Common myeloid progenitor, CD34-positive (primary cell): ENCODE measurements at regions not wholly inside any gene's neighbourhood (a gene's known extent, or its start where the extent isn't known, plus 50 kb on each side); places are given as distances from the start of the nearest gene placed in this dataset.

ENCODE experiments used
- CTCF ChIA-PET: fragments of 350-600 bp; sonication (Branson Sonifier 250); formaldehyde crosslinking; loops from one replicate; lab custom pipeline; 2021; ENCODE audit warnings: antibody characterized with exemption; lab: Charles Lee
- POLR2A ChIA-PET: fragments of 350-600 bp; sonication (Branson Sonifier 250); formaldehyde crosslinking; loops from one replicate; lab custom pipeline; 2021; ENCODE audit warnings: antibody characterized with exemption; lab: Charles Lee
- DNase-seq, 3 donors: peaks; one replicate each; pipeline versions ENCODE4 v3.0.0 to v3.0.0-alpha.2; 2013
- H3K27ac ChIP-seq, 2 experiments: 1 replicate in 1 of 2; 2 replicates in 1 of 2; pipeline ENCODE4 v1.7.0; 2013; ENCODE audit warnings: inconsistent platforms in 2 of 2, low read length in 2 of 2, mild to moderate bottlenecking in 2 of 2, low read depth in 1 of 2, moderate library complexity in 1 of 2; ENCODE audit not compliant: severe bottlenecking in 2 of 2, insufficient read depth in 1 of 2, poor library complexity in 1 of 2
- H3K27me3 ChIP-seq, 5 experiments: replicated peaks in 2 of 5; 1 replicate in 3 of 5; 2 replicates in 2 of 5; pipeline versions ENCODE4 v1.6.1 to v1.7.0; 2013; ENCODE audit warnings: low read length in 4 of 5, mild to moderate bottlenecking in 2 of 5, moderate library complexity in 2 of 5, inconsistent platforms in 1 of 5; ENCODE audit not compliant: insufficient read depth in 5 of 5, control insufficient read depth in 4 of 5
- H3K36me3 ChIP-seq, 4 experiments: 1 replicate in 2 of 4; 2 replicates in 2 of 4; pipeline versions ENCODE4 v1.6.1 to v1.7.0; 2013; ENCODE audit warnings: low read length in 3 of 4, control low read depth in 1 of 4, mild to moderate bottlenecking in 1 of 4; ENCODE audit not compliant: control insufficient read depth in 4 of 4, insufficient read depth in 4 of 4
- H3K4me1 ChIP-seq, 4 experiments: 1 replicate in 3 of 4; 2 replicates in 1 of 4; pipeline versions ENCODE4 v1.6.1 to v1.7.1; 2013; ENCODE audit warnings: low read length in 3 of 4, mild to moderate bottlenecking in 3 of 4, control low read depth in 1 of 4, inconsistent platforms in 1 of 4, moderate library complexity in 1 of 4; ENCODE audit not compliant: control insufficient read depth in 4 of 4, insufficient read depth in 4 of 4; ENCODE audit errors: control extremely low read depth in 1 of 4
- H3K4me3 ChIP-seq, 7 experiments: 1 replicate in 4 of 7; 2 replicates in 3 of 7; pipeline versions ENCODE4 v1.5.1 to v1.7.0; 2013; ENCODE audit warnings: mild to moderate bottlenecking in 7 of 7, low read length in 6 of 7, moderate library complexity in 6 of 7, inconsistent platforms in 2 of 7, low read depth in 2 of 7, control low read depth in 1 of 7; ENCODE audit not compliant: insufficient read depth in 4 of 7, control insufficient read depth in 1 of 7; ENCODE audit errors: extremely low read depth in 1 of 7
- H3K9me3 ChIP-seq, 5 experiments: 1 replicate in 4 of 5; 2 replicates in 1 of 5; pipeline versions ENCODE4 v1.6.1 to v1.7.1; 2013; ENCODE audit warnings: low read length in 4 of 5, mild to moderate bottlenecking in 2 of 5, inconsistent platforms in 1 of 5, low read depth in 1 of 5, moderate library complexity in 1 of 5; ENCODE audit not compliant: control insufficient read depth in 4 of 5, insufficient read depth in 2 of 5; ENCODE audit errors: control extremely low read depth in 1 of 5
- WGBS: methylation state at CpG from one replicate; pipeline ENCODE4 v1.1.5; 2013; ENCODE audit not compliant: insufficient coverage; 5-methylcytosine and 5-hydroxymethylcytosine counted together

- Histone ChIP-seq H3K4me3 (no peak overlapping the region), H3K27me3 (no peaks in the 10 kb centered on the region), H3K4me1 (peaks cover 0 to 5% (median 2%) of the 10 kb centered on the region in 4 experiments), H3K9me3 (no peaks in the 10 kb centered on the region), H3K27ac (no peak overlapping the region), H3K36me3 (no peaks in the 10 kb centered on the region)
- ChIA-PET CTCF (interaction anchor here (0.9 to 1.5 kb wide), 2 partner anchors 16 to 43 kb away, joined by 3 to 4 read pairs; no protein-coding TSS in a partner anchor), POLR2A (no interaction called here)
- WGBS, result no CpG with 5 or more reads among the region's 3 CpGs
- no peak for DNase-seq
Measured at GRCh38 chr3:18890449-18890848, 257.9 kb upstream of the KCNH8 start.

- ChIA-PET CTCF (interaction anchor here (1.2 kb wide), 1 partner anchor 130 kb away, joined by 3 read pairs; no protein-coding TSS in a partner anchor), POLR2A (no interaction called here)
- Histone ChIP-seq H3K4me3 (no peak overlapping the region), H3K4me1 (peaks cover 0 to 5% (median 2%) of the 10 kb centered on the region in 4 experiments), H3K9me3 (no peaks in the 10 kb centered on the region), H3K27ac (no peak overlapping the region), H3K36me3 (no peaks in the 10 kb centered on the region), H3K27me3 (no peaks in the 10 kb centered on the region)
- DNase-seq, result peak in 2 of 3 donors; percentile 11 to 30
- no CpG with 5 or more reads among the region's 3 CpGs for WGBS
Measured at GRCh38 chr3:18888819-18889218, 259.5 kb upstream of the KCNH8 start.

GRCh38 chr3:18888370-18888769 is 259.9 kb upstream of the KCNH8 start:
- Histone ChIP-seq H3K4me3 (no peak overlapping the region), H3K27me3 (no peaks in the 10 kb centered on the region), H3K9me3 (no peaks in the 10 kb centered on the region), H3K36me3 (no peaks in the 10 kb centered on the region), H3K27ac (no peak overlapping the region), H3K4me1 (peaks cover 0 to 5% (median 2%) of the 10 kb centered on the region in 4 experiments)
- CTCF ChIA-PET, result interaction anchor here (1.2 kb wide), 1 partner anchor 130 kb away, joined by 3 read pairs; no protein-coding TSS in a partner anchor
- DNase-seq, result no peak
- POLR2A ChIA-PET, result no interaction called here
- WGBS, result 57% methylated on average over 4 of the region's 4 CpGs

- Histone ChIP-seq H3K27ac (no peak overlapping the region), H3K27me3 (no peaks in the 10 kb centered on the region), H3K4me1 (peaks cover 0 to 5% (median 0%) of the 10 kb centered on the region in 4 experiments), H3K9me3 (no peaks in the 10 kb centered on the region), H3K36me3 (no peaks in the 10 kb centered on the region), H3K4me3 (no peak overlapping the region)
- ChIA-PET CTCF (no interaction called here), POLR2A (no interaction called here)
- no peak for DNase-seq
- WGBS, result 100% methylated on average over 5 of the region's 6 CpGs
Measured at GRCh38 chr3:18886331-18886730, 262.0 kb upstream of the KCNH8 start.

- H3K27ac ChIP-seq, result no peak overlapping the region
- H3K36me3 ChIP-seq, result no peaks in the 10 kb centered on the region
- H3K4me3 ChIP-seq, result no peak overlapping the region
- CTCF ChIA-PET, result no interaction called here
- no peaks in the 10 kb centered on the region for H3K27me3 ChIP-seq
- WGBS, result 100% methylated on average over 2 of the region's 6 CpGs
- DNase-seq, result no peak
- peaks cover 0 to 5% (median 0%) of the 10 kb centered on the region in 4 experiments for H3K4me1 ChIP-seq
- no peaks in the 10 kb centered on the region for H3K9me3 ChIP-seq
- POLR2A ChIA-PET, result no interaction called here
Measured at GRCh38 chr3:18885612-18886011, 262.7 kb upstream of the KCNH8 start.

GRCh38 chr3:18883571-18883970 is 264.7 kb upstream of the KCNH8 start:
- Histone ChIP-seq H3K4me3 (no peak overlapping the region), H3K9me3 (peaks cover 0 to 1% (median 0%) of the 10 kb centered on the region in 5 experiments), H3K27ac (no peak overlapping the region), H3K27me3 (no peaks in the 10 kb centered on the region), H3K4me1 (no peaks in the 10 kb centered on the region), H3K36me3 (no peaks in the 10 kb centered on the region)
- DNase-seq, result peak in 2 of 3 donors; percentile 7 to 27
- POLR2A ChIA-PET, result no interaction called here
- CTCF ChIA-PET, result no interaction called here
- no CpG with 5 or more reads among the region's 2 CpGs for WGBS

- H3K4me1 ChIP-seq, result no peaks in the 10 kb centered on the region
- H3K36me3 ChIP-seq, result no peaks in the 10 kb centered on the region
- ChIA-PET POLR2A (no interaction called here), CTCF (no interaction called here)
- peaks cover 0 to 1% (median 0%) of the 10 kb centered on the region in 5 experiments for H3K9me3 ChIP-seq
- no peak overlapping the region for H3K27ac ChIP-seq
- WGBS, result 100% methylated on average over 1 of the region's 1 CpG
- no peak for DNase-seq
- H3K4me3 ChIP-seq, result no peak overlapping the region
- no peaks in the 10 kb centered on the region for H3K27me3 ChIP-seq
Measured at GRCh38 chr3:18880691-18881090, 267.6 kb upstream of the KCNH8 start.
